ENCODE measurements at regions not wholly inside any gene's neighbourhood (a gene's known extent, or its start where the extent isn't known, plus 50 kb on each side); places are given as distances from the start of the nearest gene placed in this dataset.

DNA sequence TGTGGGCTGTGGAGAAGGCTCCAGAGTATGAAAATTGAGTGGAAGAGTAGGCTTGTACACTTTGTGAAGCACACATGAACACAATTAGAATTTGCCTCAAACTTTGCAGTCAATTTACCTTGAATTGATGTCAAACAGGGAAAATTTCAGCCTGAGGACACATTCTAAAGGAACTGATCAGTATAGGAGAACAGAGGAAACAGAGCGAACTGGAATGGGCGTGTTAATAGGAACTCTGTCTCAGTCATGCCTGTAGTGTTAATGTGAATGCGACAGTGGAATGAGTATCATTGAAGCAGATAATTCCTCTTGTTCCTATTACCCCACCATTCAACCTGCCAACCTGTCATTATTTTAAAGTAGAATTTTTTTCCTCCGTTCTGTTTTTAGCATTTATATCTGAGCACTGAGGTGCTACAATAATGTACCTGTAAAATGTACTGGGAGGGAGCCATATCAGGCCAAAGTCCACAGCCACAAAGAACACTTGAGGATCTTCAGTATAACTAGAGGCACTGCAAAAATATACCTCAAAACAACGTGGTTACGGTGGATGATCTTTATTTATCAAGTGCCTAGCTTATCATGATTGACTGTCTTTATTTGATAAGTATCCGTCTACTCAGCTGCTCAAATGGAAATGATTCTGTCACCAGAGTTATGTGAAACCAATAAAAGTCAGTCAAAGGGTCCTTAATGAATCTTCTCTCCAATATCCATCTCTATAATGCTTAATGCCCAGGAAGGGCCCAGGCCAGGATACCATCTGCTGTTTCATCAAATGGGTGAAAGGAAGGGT, 125.3 kb upstream of the STMND1 start:
- no peak for DNase-seq (ENCODE audit: low read depth in 4 of 4, low spot score in 1 of 4)

DNA sequence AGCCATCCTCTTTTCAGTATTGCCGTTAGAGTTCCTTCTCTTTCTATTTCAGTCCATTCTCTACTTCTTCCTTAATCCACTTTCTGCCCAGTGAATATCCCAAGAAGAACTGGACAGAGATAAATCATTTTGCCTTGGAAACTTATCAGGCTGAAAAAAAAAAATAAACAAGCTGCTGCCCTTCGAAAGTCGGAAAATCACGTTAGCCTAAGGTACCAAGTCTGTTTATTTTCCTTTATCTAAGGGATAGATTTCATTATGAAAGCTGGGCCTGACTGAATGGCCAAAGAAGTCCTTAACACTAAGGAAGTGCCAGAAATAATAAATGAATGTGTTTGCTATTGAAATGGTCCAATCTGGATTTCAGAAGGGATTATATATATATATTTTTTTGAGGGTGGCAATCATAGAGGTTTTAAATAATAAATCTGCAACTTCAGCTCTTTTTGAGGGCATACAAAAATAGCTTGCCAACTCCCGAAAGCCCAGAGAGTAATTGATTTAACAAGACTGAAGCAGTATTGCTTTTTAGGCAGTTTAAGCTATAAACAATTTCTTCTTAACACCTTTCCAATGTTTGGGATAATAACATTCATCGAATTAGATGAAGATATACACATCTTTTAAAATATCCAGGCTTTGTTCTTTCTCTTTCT, 127.0 kb upstream of the STMND1 start:
- no peak for DNase-seq (ENCODE audit: low read depth in 4 of 4, low spot score in 1 of 4)

DNA sequence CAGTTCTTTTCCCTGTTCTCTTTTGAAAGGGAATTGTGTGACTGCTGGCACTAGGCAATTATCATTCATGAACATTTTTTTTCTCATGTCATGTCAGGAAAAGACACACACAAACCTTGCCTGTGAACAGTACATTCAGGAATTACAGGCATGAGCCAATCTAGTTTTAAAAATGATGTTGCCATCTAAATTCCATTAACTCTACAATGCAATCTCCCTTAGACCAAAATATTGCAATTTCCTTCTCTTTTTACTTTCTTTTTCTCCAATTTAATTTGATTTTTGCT, 127.5 kb upstream of the STMND1 start:
- no peak for DNase-seq (ENCODE audit: low read depth in 4 of 4, low spot score in 1 of 4)

DNA sequence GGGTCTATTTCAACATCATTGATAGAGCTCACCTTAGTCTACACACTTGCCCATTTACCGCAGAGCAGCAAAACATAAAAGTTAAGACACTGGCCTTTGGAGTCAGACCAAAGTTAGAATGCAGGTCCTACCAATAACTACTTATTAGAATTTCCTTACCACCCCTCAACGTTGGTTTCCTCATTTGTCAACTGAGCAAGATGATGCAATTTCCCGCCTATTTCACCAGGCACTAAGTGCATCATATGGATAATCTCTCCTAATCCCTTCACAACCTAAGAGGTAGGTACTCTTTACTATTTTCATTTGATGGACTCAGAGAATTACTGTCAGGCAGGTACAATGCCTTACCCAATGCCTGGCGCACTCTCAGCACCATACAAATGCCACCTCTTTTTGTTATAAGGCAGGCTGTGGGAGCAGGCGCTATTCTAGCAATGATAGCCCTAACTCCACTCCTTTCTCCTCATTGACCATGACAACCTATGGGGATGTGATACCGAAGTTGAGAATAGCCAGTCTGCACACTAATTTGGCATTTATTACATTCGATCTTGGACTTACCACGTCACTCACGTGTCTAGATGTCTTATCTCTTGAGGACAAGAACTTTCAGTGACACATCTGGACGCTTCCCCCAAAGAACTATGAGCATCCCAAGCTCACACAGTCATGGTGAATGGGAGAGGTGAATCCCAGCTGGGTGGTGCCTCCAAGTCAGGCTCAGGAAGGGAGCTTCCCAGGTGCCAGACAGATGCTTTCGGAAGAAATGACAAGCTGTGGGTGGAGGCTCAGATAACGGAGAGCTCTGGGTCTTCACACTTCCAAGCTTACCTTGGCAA, 128.1 kb upstream of the STMND1 start:
- no peak for DNase-seq (ENCODE audit: low read depth in 4 of 4, low spot score in 1 of 4)

DNA sequence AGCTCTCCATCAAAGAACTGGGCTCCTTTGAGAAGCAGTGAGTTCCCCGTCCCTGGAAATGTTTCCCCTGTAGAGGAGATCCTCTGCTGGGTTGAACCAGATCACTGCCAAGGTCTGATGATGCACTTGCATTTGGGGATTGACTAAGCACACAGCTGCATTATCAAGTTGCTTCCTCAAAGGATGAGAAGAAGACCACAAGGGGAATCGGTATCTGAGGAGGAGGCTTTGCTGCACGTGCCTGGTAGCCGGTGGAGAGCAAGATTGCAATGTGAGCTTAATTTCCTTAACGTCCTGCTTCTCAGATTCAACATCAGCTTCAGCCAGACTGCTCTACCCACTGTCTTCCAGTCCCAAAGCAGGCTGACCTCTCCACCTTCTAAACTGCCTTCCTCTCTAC, 128.8 kb upstream of the STMND1 start:
- DNase-seq (ENCODE audit: low read depth in 4 of 4, low spot score in 1 of 4) = no peak

DNA sequence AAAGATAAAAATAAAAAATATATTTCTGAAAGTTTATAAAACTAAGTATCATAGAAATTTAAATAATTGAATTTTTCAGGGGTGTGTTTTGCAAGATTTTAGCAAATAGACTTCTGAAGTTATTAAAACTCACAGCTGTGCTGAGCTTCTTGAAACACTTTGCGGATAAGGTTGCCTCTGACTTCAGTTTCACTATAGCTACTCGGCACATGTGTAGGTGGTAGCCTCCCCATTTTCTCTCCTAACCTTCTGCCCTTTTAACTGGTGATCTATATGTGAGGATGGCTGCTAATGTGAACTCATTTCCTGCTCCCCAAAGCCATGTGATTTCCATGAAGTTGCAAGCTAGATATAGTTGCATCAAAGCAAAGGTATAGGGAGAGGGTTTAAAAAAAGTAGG, 129.3 kb upstream of the STMND1 start:
- no peak for DNase-seq (ENCODE audit: low read depth in 4 of 4, low spot score in 1 of 4)

DNA sequence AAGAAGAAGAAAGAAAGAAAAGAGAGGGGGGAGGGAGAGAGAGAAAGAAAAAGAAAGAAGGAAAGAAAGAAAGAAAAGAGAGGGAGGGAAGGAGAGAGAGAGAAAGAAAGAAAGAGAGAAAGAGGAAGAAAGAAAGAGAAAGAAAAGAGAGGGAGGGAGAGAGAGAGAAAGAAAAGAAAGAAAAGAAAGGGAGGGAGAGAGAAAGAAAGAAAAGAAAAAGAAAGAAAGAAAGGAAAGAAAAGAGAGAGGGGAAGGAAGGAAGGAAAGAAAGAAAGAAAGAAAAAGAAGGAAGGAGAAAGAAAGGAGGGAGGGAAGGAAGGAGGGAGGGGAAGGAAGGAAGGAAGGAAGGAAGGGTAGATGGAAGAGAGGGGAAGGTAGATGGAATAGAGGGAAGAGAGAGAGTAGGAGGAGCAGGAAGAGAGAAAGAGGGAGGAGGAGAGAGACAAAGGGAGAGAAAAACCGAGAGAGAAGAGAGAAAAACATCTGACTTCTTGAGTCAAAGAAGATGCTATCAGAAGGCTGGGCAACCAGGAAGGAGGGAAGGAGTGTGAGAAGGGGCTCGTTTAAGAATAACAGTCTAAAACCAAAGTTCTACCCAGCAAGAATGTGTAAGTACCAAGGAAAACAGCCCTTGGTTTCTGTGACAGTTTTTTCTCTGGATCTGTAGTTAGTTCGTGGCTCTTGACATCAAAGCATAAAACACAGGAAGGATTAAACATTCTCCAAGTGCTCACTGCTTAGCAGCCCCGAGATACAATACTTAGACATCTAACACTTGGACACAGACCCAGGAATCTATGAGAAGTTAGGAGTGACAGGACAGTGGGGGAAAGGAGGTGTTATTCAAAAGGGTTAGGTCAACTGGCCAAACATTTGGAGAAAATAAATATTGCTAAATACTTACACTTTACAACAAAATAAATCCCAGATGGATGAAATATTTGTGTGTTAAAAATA, 131.9 kb upstream of the STMND1 start:
- no peak for DNase-seq (ENCODE audit: low read depth in 4 of 4, low spot score in 1 of 4)

DNA sequence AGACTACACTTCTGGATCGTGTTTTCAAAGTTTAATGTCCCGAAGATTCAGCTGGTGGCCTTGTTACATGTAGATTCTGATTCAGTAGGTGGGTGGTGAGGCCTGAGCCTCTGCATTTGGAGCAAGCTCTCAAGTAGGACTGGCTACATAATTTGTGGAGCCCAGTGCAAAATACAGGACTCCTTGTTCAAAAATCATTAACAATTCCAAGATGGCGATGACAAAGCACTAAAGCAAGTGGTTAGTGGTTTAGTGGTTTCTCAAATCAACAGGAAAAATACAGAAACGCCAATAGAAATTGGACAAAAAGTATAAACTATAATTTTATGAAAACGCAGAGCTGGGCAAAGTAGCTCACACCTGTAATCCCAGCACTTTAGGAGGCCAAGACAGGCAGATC, 133.7 kb upstream of the STMND1 start:
- DNase-seq (ENCODE audit: low read depth in 4 of 4, low spot score in 1 of 4) = no peak

DNA sequence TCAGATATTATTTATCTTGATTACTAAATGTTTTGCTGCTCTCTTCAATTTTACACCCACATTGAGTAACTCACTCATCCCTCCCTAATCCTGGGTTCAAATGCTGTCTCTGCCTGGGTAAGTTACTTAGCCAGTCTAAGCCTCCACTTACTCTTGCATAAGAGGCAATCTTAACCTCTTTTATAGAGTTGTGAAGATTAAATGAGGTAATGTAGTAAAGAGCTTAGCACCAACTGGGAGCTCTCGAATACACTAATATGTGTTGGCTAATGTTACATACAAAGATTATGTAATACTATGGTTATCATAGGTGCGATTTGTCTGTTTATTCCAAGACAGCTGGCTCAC, 134.4 kb upstream of the STMND1 start:
- no peak for DNase-seq (ENCODE audit: low read depth in 4 of 4, low spot score in 1 of 4)

DNA sequence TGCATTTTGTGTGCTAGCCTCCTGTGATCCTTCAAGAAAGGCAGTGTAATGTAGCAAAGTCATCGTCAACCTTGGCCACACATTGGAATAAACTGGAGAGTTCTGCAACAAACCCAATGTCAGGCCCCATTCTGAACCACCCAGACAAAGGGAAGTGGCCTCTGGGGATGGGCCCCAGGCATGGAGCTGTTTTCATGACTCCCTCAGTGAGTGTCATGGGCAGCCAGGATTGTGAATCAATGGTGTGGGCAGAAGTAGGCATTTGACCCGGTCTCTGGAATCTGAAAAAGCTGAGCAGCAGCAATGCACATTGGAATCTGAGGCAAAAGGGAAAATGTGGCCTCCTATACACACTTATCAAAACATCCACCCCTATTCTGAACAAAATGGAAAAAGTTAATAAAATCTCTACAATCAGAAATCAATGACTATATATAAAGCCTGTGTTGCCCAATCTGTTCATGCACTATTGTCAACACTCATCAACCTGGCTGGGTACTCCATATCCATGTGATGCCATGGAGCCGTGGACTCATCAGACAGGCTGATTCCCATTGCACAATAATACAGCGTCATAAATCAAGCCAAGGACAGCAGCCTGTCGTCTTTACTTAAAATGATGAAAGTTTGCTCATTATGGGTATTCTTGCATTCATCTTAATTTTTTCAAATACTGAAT, 134.9 kb upstream of the STMND1 start:
- no peak for DNase-seq (ENCODE audit: low read depth in 4 of 4, low spot score in 1 of 4)

DNA sequence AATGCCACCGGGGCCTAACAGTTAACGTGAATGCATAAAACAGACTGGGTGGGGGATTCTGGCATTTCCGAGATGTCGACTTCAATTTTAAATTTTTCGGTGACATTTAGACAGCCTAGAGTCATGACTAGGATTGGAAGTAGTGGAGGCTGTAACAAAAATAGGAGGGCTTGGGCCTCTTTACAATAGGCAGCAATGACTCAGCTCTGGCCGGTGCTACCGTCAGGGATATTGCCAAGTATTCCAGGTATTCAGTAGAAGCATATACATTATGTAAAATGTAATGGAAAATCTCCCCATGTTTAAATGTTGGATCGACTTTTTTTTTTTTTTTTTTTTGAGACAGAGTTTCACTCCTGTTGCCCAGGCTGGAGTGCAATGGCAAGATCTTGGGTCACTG, 136.2 kb upstream of the STMND1 start:
- no peak for DNase-seq (ENCODE audit: low read depth in 4 of 4, low spot score in 1 of 4)

DNA sequence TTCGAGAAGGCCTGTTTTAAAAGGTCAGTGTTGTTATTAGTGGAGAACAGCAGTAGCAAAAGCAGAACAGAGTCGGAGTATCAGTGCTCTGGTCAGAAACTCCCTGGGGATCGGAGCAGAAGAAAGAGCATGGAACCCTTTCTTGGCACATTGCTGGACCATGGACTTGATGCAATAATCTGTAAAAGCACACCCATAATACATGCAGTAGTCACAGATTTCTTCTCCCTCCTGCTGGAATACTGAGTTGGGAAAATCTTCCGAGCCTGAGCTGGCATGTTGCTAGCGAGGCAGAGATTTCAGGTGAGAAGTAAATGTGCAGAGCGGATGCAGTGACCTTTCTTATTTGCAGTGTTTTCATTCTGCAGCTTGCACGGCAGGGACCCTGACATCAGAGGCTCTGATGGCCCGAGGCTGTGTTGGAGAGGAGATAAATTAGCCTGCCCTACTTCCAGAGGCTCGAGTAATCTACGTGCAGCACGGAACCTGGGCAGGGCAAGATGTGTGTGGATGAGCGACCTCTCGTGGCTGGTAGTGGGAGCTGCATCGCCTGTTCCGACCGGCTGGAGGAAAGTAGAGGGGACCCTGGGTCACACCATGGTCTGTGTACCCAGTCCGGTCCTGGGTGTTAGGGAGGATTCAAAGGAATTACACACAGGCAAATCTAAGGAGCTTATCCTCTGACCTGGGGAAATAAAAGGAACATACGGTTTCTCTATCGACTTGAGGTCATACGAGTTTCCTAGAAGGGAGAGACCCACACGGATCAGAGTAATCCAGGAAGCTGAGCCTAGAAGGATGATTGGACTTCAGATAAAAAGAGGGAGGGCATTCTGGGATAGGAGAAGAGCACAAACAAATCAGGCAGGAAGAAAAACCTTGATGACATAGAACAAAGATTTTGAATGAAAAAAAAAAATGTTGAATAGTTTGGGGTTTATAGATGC, 137.0 kb upstream of the STMND1 start:
- peak; percentile 43 to 54 (median 50) for DNase-seq (ENCODE audit: low read depth in 4 of 4, low spot score in 1 of 4)

DNA sequence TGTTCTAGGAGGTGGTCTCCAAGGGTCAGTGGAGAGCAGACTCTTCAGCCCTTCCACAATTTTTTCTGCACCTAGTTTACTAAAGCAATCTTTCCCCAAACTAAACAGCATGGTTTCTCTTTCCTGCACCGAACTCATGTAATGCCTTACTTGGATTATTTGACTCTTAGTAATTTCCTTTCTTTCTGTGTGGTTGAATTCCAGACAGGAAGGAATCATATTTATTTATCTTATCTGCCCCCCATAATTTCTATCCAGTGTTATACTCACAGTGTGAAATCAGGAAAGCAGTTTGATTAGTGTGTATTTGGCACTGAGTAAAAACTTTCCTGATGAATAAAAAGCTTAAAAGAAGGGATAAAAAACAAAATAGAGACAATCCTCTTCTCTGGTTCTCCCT, 140.3 kb upstream of the STMND1 start:
- no peak for DNase-seq (ENCODE audit: low read depth in 4 of 4, low spot score in 1 of 4)

DNA sequence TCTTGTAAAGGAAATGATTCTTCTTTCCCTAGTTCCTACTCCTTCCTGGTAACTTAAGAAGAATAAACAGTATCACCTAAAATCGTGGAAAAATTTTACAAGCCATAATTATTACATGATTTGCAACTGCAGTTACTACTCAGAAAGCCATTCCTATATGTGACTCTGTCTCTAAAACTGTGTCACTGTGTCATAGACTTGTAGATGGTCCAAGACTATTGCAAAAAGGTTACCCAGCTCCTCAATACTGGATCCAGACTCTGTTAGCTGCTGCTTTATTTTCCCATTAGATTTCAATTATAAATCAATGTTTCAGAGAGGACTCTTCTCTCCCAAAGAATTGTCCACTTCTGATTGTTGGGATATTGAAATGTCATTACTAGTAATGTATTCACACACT, 142.1 kb upstream of the STMND1 start:
- DNase-seq (ENCODE audit: low read depth in 4 of 4, low spot score in 1 of 4) = no peak

DNA sequence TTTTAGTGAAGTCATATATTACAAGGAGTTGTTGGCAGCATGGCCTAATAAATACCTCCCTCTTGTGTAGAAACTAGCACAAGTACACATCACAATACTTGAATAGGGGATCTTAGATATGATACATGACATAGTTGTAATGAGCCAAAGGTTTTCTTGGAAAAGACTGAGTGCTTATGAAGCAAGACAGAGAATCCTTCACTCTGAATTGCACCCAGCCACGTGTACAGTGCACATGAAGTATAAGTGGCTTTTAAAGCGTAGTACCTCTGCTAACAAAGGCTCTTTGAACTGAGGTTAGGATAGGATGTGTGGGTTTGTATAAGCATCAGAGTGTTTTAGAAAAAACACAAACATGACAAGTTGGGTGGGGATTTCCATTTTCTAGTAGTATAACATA, 145.5 kb upstream of the STMND1 start:
- no peak for DNase-seq (ENCODE audit: low read depth in 4 of 4, low spot score in 1 of 4)

DNA sequence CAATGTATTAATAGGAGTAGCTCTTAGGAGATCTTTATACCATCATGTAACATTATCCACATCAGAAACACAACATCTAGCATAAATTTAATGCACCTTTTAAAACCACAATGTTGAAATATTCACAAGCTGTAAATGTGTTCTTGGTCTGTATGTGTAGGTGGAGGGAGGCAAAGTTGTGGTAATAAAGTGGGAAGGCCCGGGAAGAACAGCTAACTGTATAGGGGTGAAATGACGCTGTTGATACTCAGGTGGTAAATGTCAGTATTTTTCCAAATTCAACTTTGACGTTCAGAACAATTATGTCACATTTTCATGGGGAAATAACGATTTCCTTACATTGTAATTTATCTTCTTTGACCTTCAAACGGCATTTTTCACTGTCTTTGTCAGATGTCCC, 146.0 kb upstream of the STMND1 start:
- DNase-seq (ENCODE audit: low read depth in 4 of 4, low spot score in 1 of 4) = no peak

DNA sequence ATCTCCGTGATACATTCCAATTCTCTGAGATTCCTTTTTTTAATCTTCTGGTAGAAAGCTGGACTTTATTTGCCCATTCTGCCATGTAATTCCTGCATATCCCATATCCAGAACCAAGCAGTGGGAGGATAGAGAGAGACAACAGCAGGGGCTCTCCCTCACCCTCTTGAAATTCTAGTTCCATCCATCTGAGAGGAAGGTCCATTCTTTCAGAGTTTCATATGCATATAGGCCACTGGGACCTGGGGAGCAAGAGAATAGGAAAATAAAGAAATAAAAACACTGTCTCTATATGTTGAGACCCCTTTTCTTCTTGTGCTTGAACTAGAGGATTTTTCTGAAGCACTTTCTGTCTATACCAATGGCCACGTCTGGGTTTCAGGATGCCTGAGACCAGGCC, 147.9 kb upstream of the STMND1 start:
- DNase-seq (ENCODE audit: low read depth in 4 of 4, low spot score in 1 of 4) = no peak

DNA sequence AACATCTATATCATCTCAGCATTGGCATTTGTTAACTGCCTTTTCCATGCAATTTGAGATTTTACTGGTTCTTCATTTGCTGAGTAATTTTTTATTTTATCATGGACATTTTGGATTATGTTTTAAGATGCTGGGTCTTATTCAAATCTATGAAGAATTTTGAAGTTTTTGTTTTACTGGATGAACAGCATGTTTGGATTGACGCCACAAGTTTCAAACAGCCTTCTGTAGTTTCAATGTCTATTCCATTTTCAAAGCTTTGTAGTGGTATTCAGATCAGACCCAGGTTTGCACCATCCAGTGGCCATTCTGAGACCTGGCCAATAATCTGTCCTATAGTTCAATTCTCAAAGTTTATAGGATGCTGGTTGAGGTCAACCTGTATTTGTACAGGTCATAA, 148.4 kb upstream of the STMND1 start:
- no peak for DNase-seq (ENCODE audit: low read depth in 4 of 4, low spot score in 1 of 4)

DNA sequence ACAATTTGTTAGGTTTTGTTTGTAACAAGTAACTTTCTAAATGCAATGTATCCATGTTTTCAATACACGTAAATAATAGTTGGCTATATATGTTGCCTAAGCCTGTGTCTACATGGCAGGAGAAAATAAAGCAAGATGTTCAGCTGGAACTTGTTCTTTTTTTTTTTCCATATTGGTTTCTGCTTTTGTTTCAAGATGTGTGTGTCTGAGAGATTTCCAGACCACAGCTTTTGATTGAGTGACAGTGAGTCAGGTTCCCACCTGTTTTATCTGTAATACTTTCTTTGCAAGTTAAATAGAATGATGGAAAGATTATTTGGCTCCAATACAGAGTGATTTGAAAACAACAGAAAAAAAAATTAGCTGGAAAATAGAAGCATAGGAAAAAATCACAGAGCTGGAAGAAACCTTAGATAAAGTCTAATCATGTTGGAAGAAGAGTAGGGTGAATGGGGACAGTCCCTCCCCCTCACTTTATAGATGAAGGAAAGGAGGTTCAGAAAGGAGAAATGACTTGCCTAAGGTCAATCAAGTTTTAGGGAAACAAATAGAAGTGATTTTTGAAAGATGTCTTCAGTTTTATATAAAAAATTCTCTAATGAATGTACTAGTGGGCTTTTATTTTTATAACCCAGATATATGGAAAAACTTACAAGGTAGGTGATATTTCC, 150.9 kb upstream of the STMND1 start:
- no peak for DNase-seq (ENCODE audit: low read depth in 4 of 4, low spot score in 1 of 4)

All from stimulated activated CD4-positive, alpha-beta T cell treated with anti-CD3 and anti-CD28 coated beads, Interleukin-1b, Interleukin-23, amount 100 ng/mL, for 24 hours (primary cell).